ENCODE measurements at regions not wholly inside any gene's neighbourhood (a gene's known extent, or its start where the extent isn't known, plus 50 kb on each side); places are given as distances from the start of the nearest gene placed in this dataset.
"Not testable (repeated sequence)": the region's sequence is repeated elsewhere in the genome, so short reads cannot be mapped to it uniquely, and the experiment has no call there.

GRCh38 chr12:25341877-25342276 lies 91.1 kb upstream of the KRAS start:
- H3K4me3 ChIP-seq (ENCODE audit: low read length); DNase-seq; H3K36me3 ChIP-seq (ENCODE audit: control insufficient read depth, insufficient read depth, low read length); H3K4me1 ChIP-seq (ENCODE audit: control insufficient read depth, insufficient read depth, low read length); H3K27me3 ChIP-seq (ENCODE audit: control insufficient read depth, insufficient read depth, low read length); H3K9me3 ChIP-seq (replicated peaks; ENCODE audit: control insufficient read depth, low read depth, low read length); H3K27ac ChIP-seq (ENCODE audit: low read length): not testable (repeated sequence)
- 100% methylated on average over 1 of the region's 5 CpGs for WGBS (ENCODE audit: insufficient coverage)

- Histone ChIP-seq H3K4me3 (ENCODE audit: low read length) (no peak overlapping the region), H3K4me1 (ENCODE audit: control insufficient read depth, insufficient read depth, low read length) (no peaks in the 10 kb centered on the region), H3K36me3 (ENCODE audit: control insufficient read depth, insufficient read depth, low read length) (no peaks in the 10 kb centered on the region), H3K9me3 (replicated peaks; ENCODE audit: control insufficient read depth, low read depth, low read length) (no peaks in the 10 kb centered on the region), H3K27ac (ENCODE audit: low read length) (no peak overlapping the region), H3K27me3 (ENCODE audit: control insufficient read depth, insufficient read depth, low read length) (no peaks in the 10 kb centered on the region)
- no peak for DNase-seq
- no CpG with 5 or more reads among the region's 3 CpGs for WGBS (ENCODE audit: insufficient coverage)
These were observed 87.2 kb upstream of the KRAS start for GRCh38 chr12:25337916-25338315.

- Histone ChIP-seq H3K4me3 (ENCODE audit: low read length) (no peak overlapping the region), H3K27ac (ENCODE audit: low read length) (no peak overlapping the region), H3K27me3 (ENCODE audit: control insufficient read depth, insufficient read depth, low read length) (no peaks in the 10 kb centered on the region), H3K36me3 (ENCODE audit: control insufficient read depth, insufficient read depth, low read length) (no peaks in the 10 kb centered on the region), H3K4me1 (ENCODE audit: control insufficient read depth, insufficient read depth, low read length) (no peaks in the 10 kb centered on the region), H3K9me3 (replicated peaks; ENCODE audit: control insufficient read depth, low read depth, low read length) (no peaks in the 10 kb centered on the region)
- DNase-seq: no peak
- 29% methylated on average over 1 of the region's 3 CpGs for WGBS (ENCODE audit: insufficient coverage)
These were observed 81.4 kb upstream of the KRAS start for GRCh38 chr12:25332143-25332542.

DNA sequence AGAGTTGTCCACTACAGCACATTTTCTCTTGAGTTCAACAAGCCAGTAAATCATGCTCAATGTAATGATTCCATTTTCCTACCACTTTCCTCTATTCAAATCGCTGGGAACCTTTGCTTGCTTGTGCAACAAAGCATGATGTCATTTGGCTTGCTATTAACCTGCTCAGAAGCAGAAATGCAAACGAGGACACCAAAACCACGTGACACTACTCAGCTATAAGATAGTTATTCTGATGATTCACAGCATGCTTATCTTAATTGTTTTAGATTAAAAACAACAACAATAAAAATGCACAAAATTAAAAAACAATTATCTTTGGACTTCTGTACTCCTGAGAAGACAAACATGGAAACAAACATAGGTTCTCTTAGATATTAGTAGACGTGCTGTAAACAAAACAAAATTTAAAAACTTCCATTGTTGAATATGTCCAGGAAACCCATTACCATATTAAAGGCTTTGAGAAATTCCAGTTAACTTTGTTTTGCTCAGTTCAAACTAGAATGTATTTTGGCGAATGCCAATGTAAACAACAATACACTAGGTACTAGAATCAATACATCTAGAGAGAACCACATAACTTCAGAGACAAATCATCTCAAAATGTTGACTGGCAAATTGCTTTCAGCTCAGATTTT lies 77.5 kb upstream of the KRAS start:
- WGBS (ENCODE audit: insufficient coverage): no CpG with 5 or more reads among the region's 5 CpGs
- Histone ChIP-seq H3K36me3 (ENCODE audit: control insufficient read depth, insufficient read depth, low read length) (no peaks in the 10 kb centered on the region), H3K4me3 (ENCODE audit: low read length) (no peak overlapping the region), H3K27ac (ENCODE audit: low read length) (no peak overlapping the region), H3K27me3 (ENCODE audit: control insufficient read depth, insufficient read depth, low read length) (no peaks in the 10 kb centered on the region), H3K4me1 (ENCODE audit: control insufficient read depth, insufficient read depth, low read length) (no peaks in the 10 kb centered on the region), H3K9me3 (replicated peaks; ENCODE audit: control insufficient read depth, low read depth, low read length) (no peaks in the 10 kb centered on the region)
- peak; percentile 30 for DNase-seq

- H3K4me3 ChIP-seq (ENCODE audit: low read length): no peak overlapping the region
- H3K36me3 ChIP-seq (ENCODE audit: control insufficient read depth, insufficient read depth, low read length): no peaks in the 10 kb centered on the region
- no peaks in the 10 kb centered on the region for H3K27me3 ChIP-seq (ENCODE audit: control insufficient read depth, insufficient read depth, low read length)
- H3K4me1 ChIP-seq (ENCODE audit: control insufficient read depth, insufficient read depth, low read length): no peaks in the 10 kb centered on the region
- no peak overlapping the region for H3K27ac ChIP-seq (ENCODE audit: low read length)
- no peaks in the 10 kb centered on the region for H3K9me3 ChIP-seq (replicated peaks; ENCODE audit: control insufficient read depth, low read depth, low read length)
- DNase-seq: no peak
- WGBS (ENCODE audit: insufficient coverage): no CpG with 5 or more reads among the region's 4 CpGs
These were observed 76.6 kb upstream of the KRAS start for GRCh38 chr12:25327321-25327720.

- no peak for DNase-seq
- no peaks in the 10 kb centered on the region for H3K27me3 ChIP-seq (ENCODE audit: control insufficient read depth, insufficient read depth, low read length)
- no peaks in the 10 kb centered on the region for H3K36me3 ChIP-seq (ENCODE audit: control insufficient read depth, insufficient read depth, low read length)
- no peaks in the 10 kb centered on the region for H3K9me3 ChIP-seq (replicated peaks; ENCODE audit: control insufficient read depth, low read depth, low read length)
- no peak overlapping the region for H3K27ac ChIP-seq (ENCODE audit: low read length)
- H3K4me1 ChIP-seq (ENCODE audit: control insufficient read depth, insufficient read depth, low read length): no peaks in the 10 kb centered on the region
- H3K4me3 ChIP-seq (ENCODE audit: low read length): no peak overlapping the region
- no CpG with 5 or more reads among the region's 2 CpGs for WGBS (ENCODE audit: insufficient coverage)
These were observed 75.6 kb upstream of the KRAS start for GRCh38 chr12:25326326-25326725.

GRCh38 chr12:25324861-25325260 lies 74.1 kb upstream of the KRAS start:
- Histone ChIP-seq H3K9me3 (replicated peaks; ENCODE audit: control insufficient read depth, low read depth, low read length) (no peaks in the 10 kb centered on the region), H3K27ac (ENCODE audit: low read length) (no peak overlapping the region), H3K4me1 (ENCODE audit: control insufficient read depth, insufficient read depth, low read length) (no peaks in the 10 kb centered on the region), H3K4me3 (ENCODE audit: low read length) (no peak overlapping the region), H3K27me3 (ENCODE audit: control insufficient read depth, insufficient read depth, low read length) (no peaks in the 10 kb centered on the region), H3K36me3 (ENCODE audit: control insufficient read depth, insufficient read depth, low read length) (no peaks in the 10 kb centered on the region)
- WGBS (ENCODE audit: insufficient coverage): no CpG with 5 or more reads among the region's 2 CpGs
- DNase-seq: no peak

DNA sequence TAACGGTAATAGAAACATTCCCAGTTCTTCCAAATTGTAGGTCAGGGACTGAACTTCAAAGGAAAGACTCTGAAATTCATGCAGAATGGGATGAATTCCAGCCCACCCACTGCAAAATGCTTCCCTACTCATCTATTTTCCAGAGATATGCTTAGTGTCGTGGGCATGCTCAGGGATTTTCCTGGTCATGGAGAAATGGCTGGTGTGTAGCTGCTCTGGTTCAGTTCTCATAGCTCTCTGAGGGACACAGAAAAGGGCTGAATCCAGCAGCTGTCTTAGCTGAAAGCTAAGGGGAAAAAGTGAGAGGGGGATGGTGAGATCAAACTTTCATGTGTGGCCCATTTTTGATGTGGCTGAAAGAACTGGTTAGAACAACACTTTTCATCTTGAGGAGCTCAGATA lies 72.9 kb upstream of the KRAS start:
- Histone ChIP-seq H3K27ac (ENCODE audit: low read length) (no peak overlapping the region), H3K9me3 (replicated peaks; ENCODE audit: control insufficient read depth, low read depth, low read length) (no peaks in the 10 kb centered on the region), H3K4me1 (ENCODE audit: control insufficient read depth, insufficient read depth, low read length) (no peaks in the 10 kb centered on the region), H3K36me3 (ENCODE audit: control insufficient read depth, insufficient read depth, low read length) (no peaks in the 10 kb centered on the region), H3K4me3 (ENCODE audit: low read length) (no peak overlapping the region), H3K27me3 (ENCODE audit: control insufficient read depth, insufficient read depth, low read length) (no peaks in the 10 kb centered on the region)
- WGBS (ENCODE audit: insufficient coverage): no CpG with 5 or more reads among the region's 2 CpGs
- DNase-seq: peak; percentile 47

GRCh38 chr12:25322918-25323531 lies 72.3 kb upstream of the KRAS start:
- Histone ChIP-seq H3K27ac (ENCODE audit: low read length) (no peak overlapping the region), H3K36me3 (ENCODE audit: control insufficient read depth, insufficient read depth, low read length) (no peaks in the 10 kb centered on the region), H3K4me1 (ENCODE audit: control insufficient read depth, insufficient read depth, low read length) (no peaks in the 10 kb centered on the region), H3K27me3 (ENCODE audit: control insufficient read depth, insufficient read depth, low read length) (no peaks in the 10 kb centered on the region), H3K4me3 (ENCODE audit: low read length) (no peak overlapping the region), H3K9me3 (replicated peaks; ENCODE audit: control insufficient read depth, low read depth, low read length) (no peaks in the 10 kb centered on the region)
- WGBS (ENCODE audit: insufficient coverage): no CpG with 5 or more reads among the region's 3 CpGs
- DNase-seq: peak; percentile 56

DNA sequence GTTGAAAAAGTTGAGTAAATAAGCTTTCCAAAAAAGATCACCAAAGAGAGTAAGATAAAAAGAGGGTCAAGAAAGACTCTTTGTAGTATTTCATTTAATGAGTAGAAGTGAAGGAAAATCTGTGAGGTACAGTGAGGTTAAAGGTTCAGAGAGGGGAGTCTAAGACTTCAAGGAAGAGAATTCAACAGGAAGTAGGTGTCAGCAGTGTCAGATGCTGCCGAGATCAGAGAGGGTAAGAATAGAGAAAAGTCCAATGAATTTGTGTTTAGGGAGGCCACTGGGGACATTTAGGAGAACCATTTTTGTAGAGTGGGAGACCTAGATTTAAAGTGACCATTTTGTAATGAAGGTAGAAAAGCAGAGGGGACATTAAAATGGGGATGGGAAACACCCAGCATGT lies 71.6 kb upstream of the KRAS start:
- Histone ChIP-seq H3K27me3 (ENCODE audit: control insufficient read depth, insufficient read depth, low read length) (no peaks in the 10 kb centered on the region), H3K4me3 (ENCODE audit: low read length) (no peak overlapping the region), H3K4me1 (ENCODE audit: control insufficient read depth, insufficient read depth, low read length) (no peaks in the 10 kb centered on the region), H3K27ac (ENCODE audit: low read length) (no peak overlapping the region), H3K36me3 (ENCODE audit: control insufficient read depth, insufficient read depth, low read length) (no peaks in the 10 kb centered on the region), H3K9me3 (replicated peaks; ENCODE audit: control insufficient read depth, low read depth, low read length) (no peaks in the 10 kb centered on the region)
- no peak for DNase-seq
- WGBS (ENCODE audit: insufficient coverage): 33% methylated on average over 1 of the region's 1 CpG

DNA sequence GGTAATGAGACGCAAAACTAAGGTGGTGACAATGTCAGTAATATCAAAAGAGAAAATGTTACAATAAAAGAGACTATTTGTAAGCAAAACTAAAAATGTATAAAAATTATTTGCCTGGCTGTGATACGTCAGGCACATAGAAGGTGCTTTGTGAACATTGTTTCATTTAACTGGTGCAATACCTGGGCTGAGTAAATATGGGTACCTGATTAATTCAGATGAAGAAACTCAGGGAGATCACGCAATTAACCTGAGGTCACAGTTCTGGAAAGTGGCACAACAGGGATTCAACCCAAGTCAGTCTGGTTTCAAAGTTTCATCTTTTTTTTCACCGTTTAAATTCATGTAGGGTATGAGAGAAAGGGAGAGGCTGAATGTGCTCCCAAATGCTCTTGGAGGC lies 71.0 kb upstream of the KRAS start:
- Histone ChIP-seq H3K9me3 (replicated peaks; ENCODE audit: control insufficient read depth, low read depth, low read length) (no peaks in the 10 kb centered on the region), H3K27ac (ENCODE audit: low read length) (no peak overlapping the region), H3K36me3 (ENCODE audit: control insufficient read depth, insufficient read depth, low read length) (no peaks in the 10 kb centered on the region), H3K4me1 (ENCODE audit: control insufficient read depth, insufficient read depth, low read length) (no peaks in the 10 kb centered on the region), H3K4me3 (ENCODE audit: low read length) (no peak overlapping the region), H3K27me3 (ENCODE audit: control insufficient read depth, insufficient read depth, low read length) (no peaks in the 10 kb centered on the region)
- DNase-seq: no peak
- 100% methylated on average over 3 of the region's 4 CpGs for WGBS (ENCODE audit: insufficient coverage)
